Erythroblast (primary cell): ENCODE measurements at regions not wholly inside any gene's neighbourhood (a gene's known extent, or its start where the extent isn't known, plus 50 kb on each side); places are given as distances from the start of the nearest gene placed in this dataset.

Experiments used
- GATA1 ChIP-seq: IDR thresholded peaks from 2 replicates; pipeline ENCODE4 v1.6.1; 2011; ENCODE audit warnings: low read depth, mild to moderate bottlenecking, control low read depth, low read length, moderate library complexity
- POLR2A ChIP-seq: IDR thresholded peaks from 2 replicates; pipeline ENCODE4 v1.6.1; 2011; ENCODE audit warnings: mild to moderate bottlenecking, low read length

DNA sequence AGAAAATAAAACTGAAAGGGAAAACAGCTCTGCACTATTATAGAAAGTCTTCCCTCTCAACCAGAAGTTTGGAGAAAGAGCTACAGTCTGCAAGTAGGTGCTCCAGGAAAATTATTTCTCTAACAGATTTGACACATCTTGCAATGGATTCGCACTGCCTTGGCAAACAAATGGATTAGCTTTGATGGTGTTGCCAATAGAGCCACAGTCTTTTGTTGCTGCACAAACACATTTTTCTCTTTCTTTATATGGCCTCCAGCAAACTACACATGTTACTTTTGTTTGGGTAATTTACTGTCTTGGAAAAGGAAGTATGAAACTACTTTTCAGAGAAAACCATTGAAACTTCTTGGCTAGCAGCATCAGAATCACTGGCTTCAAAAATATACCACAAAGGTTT, 523.1 kb downstream of the EFNA5 start:
- TF ChIP-seq POLR2A (no peak), GATA1 (no peak)
